NCI-H1105 (cell line): ENCODE measurements at regions not wholly inside any gene's neighbourhood (a gene's known extent, or its start where the extent isn't known, plus 50 kb on each side); places are given as distances from the start of the nearest gene placed in this dataset.
"Not testable (repeated sequence)": the region's sequence is repeated elsewhere in the genome, so short reads cannot be mapped to it uniquely, and the experiment has no call there.

Experiments used
- DNase-seq: peaks from one replicate; lab custom pipeline; 2025; lab: John Stamatoyannopoulos, UW

GRCh38 chr18:76721207-76721996 lies 101.0 kb upstream of the ZNF236 start:
- DNase-seq = no peak

GRCh38 chr18:76720683-76721082 lies 101.7 kb upstream of the ZNF236 start:
- DNase-seq = no peak

- DNase-seq = no peak
Measured at GRCh38 chr18:76715012-76715610, 107.2 kb upstream of the ZNF236 start.

GRCh38 chr18:76713432-76713831 lies 108.9 kb upstream of the ZNF236 start:
- DNase-seq = no peak

GRCh38 chr18:76712511-76713140 lies 109.7 kb upstream of the ZNF236 start:
- DNase-seq = no peak

- DNase-seq = no peak
Measured at GRCh38 chr18:76710646-76711520, 111.5 kb upstream of the ZNF236 start.

- peak; percentile 59 for DNase-seq
Measured at GRCh38 chr18:76709659-76710645, 112.4 kb upstream of the ZNF236 start.

GRCh38 chr18:76708722-76709353 lies 113.5 kb upstream of the ZNF236 start:
- no peak for DNase-seq

GRCh38 chr18:76708071-76708721 lies 114.2 kb upstream of the ZNF236 start:
- DNase-seq = no peak

- DNase-seq = no peak
Measured at GRCh38 chr18:76707534-76707933, 114.8 kb upstream of the ZNF236 start.

GRCh38 chr18:76704589-76704988 lies 117.8 kb upstream of the ZNF236 start:
- DNase-seq = not testable (repeated sequence)

GRCh38 chr18:76699923-76700322 lies 122.4 kb upstream of the ZNF236 start:
- no peak for DNase-seq

GRCh38 chr18:76697441-76697901 lies 124.9 kb upstream of the ZNF236 start:
- DNase-seq = no peak

GRCh38 chr18:76691800-76692199 lies 130.6 kb upstream of the ZNF236 start:
- DNase-seq = no peak

GRCh38 chr18:76689646-76690264 lies 132.6 kb upstream of the ZNF236 start:
- no peak for DNase-seq

GRCh38 chr18:76688724-76689472 lies 133.5 kb upstream of the ZNF236 start:
- no peak for DNase-seq

GRCh38 chr18:76687304-76687962 lies 134.9 kb upstream of the ZNF236 start:
- no peak for DNase-seq

- peak; percentile 52 for DNase-seq
Measured at GRCh38 chr18:76686737-76687231, 135.6 kb upstream of the ZNF236 start.
